Mesodermal cell (in vitro differentiated cells): ENCODE measurements at regions not wholly inside any gene's neighbourhood (a gene's known extent, or its start where the extent isn't known, plus 50 kb on each side); places are given as distances from the start of the nearest gene placed in this dataset.
"Not testable (repeated sequence)": the region's sequence is repeated elsewhere in the genome, so short reads cannot be mapped to it uniquely, and the experiment has no call there.

Experiments used
- H3K27ac ChIP-seq: 2 replicates; pipeline ENCODE4 v1.7.0; 2013; ENCODE audit warnings: mild to moderate bottlenecking, low read depth, low read length, moderate library complexity; ENCODE audit not compliant: severe bottlenecking
- H3K36me3 ChIP-seq: 2 replicates; pipeline ENCODE4 v1.7.1; 2013; ENCODE audit warnings: mild to moderate bottlenecking, low read length, moderate library complexity; ENCODE audit not compliant: control insufficient read depth, insufficient read depth
- H3K4me1 ChIP-seq: one replicate; pipeline ENCODE4 v1.7.1; 2013; ENCODE audit warnings: mild to moderate bottlenecking, low read length; ENCODE audit not compliant: insufficient read depth, control insufficient read depth, poor library complexity, severe bottlenecking
- H3K4me3 ChIP-seq: 2 replicates; pipeline ENCODE4 v1.7.0; 2013; ENCODE audit warnings: low read length, control low read depth, mild to moderate bottlenecking; ENCODE audit not compliant: insufficient read depth, poor library complexity, severe bottlenecking; ENCODE audit errors: extremely low read depth
- H3K9me3 ChIP-seq: 2 replicates; pipeline ENCODE4 v1.7.1; 2013; ENCODE audit warnings: mild to moderate bottlenecking, low read length, moderate library complexity; ENCODE audit not compliant: control insufficient read depth
- WGBS, 2 experiments: methylation state at CpG; one replicate each; pipeline ENCODE4 v1.1.5; 2013; ENCODE audit warnings: missing lambda C conversion rate in 2 of 2; ENCODE audit not compliant: insufficient coverage in 2 of 2; 5-methylcytosine and 5-hydroxymethylcytosine counted together

DNA sequence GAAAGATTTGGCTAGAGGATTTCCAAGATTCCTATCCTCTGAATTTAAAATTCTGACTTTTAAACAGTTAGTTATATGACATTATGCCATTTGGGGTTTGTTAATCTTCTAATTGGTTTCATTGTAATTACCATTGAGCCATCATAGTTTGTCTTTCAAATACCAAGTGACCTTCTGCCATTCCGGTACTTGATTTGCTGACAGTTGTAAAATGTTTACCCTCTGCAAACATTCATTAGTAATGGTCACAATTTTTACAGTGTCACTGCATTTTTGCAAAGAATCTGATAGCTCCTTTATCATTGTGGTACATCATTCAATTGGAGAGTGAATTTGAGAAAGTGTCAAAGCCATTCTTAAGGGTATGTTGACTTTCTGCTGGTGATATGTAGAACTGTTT lies 645.0 kb upstream of the TBL1XR1 start:
- Histone ChIP-seq H3K27ac (no peak overlapping the region), H3K36me3 (no peaks in the 10 kb centered on the region), H3K9me3 (no peaks in the 10 kb centered on the region), H3K4me3 (no peak overlapping the region), H3K4me1 (no peaks in the 10 kb centered on the region)
- WGBS, 2 experiments = no CpG with 5 or more reads among the region's 1 CpG

DNA sequence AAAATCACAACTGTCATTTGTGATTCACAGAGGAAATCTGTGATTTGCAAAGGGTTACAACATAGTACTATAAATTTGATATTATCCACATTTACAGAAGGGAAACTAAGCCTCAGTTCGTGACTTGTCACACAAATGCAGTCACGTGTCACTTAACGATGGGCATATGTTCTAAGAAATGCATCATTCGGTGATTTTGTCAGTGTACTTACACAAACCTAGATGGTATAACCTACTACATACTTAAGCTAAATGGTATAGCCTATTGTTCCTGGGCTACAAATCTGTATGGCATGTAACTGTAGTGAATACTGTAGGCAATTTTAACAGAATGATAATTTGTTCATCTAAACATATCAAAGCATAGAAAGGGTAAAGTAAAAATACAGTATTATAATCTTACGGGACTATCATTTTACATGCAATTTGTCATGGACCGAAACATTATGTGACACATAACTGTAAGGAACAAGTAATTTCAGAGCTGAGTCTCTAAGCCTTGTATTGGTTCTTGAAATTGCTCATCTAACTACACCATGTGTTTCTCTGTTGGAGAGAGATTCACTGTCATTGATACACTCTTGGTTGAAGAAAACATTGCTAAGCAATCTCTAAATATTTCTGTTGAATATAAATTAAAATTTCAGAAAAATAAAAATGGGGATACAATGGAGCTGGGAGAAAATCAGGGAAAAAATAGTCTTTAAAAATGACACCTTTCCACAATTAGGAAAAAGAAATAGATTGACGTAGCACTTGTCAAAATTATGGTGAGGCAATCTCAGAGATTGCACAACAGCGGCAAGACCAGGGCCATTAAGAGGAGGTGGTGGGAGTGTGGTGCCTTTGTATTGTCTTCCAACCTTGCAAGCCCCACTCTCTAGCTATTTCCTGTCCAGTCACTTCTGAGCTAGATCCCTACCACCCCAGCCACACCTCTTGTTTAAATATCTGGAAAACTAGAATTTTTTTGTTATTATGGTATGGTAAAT lies 645.8 kb upstream of the TBL1XR1 start:
- H3K27ac ChIP-seq = no peak overlapping the region
- H3K36me3 ChIP-seq = no peaks in the 10 kb centered on the region
- H3K4me1 ChIP-seq = no peaks in the 10 kb centered on the region
- WGBS, 2 experiments = 89 to 100% methylated on average over 3 of the region's 8 CpGs
- H3K9me3 ChIP-seq = no peaks in the 10 kb centered on the region
- no peak overlapping the region for H3K4me3 ChIP-seq

DNA sequence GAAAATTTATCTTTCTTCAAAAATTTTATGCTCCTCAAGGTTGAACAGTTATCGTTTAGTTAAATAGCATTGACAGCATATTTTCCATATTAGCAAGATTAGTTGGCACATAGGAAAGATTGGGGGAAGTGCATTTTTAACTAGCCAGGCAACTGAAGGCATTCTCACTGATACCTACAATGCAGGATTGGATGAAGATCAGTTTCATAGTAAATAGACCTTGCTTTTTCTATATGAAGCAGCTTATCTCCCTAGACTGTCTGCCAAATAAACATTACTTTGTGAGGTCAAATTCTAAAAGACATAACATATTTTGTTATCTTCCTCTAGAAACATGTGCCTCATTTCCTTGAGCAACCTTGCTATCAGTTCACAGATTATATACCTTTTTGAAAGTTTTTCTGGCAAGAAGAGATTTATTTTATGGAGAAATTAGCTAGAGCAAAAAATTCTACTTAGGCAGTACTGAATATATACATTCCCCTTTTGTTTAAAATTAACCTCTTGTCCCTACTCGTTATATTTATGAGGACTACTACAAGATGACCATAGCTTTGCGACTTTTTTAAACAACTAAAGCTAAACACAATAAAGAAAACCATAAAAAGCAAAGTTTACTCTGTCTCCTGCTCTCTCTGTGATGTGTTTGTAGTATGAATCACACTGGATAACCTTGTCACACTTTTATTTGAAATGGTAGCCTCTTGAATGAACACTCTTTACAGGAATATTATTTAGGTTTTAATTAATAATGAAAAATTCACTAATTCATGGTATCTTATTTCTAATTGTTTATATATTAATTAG lies 654.9 kb upstream of the TBL1XR1 start:
- H3K36me3 ChIP-seq = no peaks in the 10 kb centered on the region
- peaks cover 3% of the 10 kb centered on the region for H3K4me1 ChIP-seq
- H3K9me3 ChIP-seq = no peaks in the 10 kb centered on the region
- H3K4me3 ChIP-seq = no peak overlapping the region
- 67% methylated on average over 1 of the region's 3 CpGs; no CpG with 5 or more reads in 1 of the 2 experiments for WGBS, 2 experiments
- H3K27ac ChIP-seq = no peak overlapping the region

DNA sequence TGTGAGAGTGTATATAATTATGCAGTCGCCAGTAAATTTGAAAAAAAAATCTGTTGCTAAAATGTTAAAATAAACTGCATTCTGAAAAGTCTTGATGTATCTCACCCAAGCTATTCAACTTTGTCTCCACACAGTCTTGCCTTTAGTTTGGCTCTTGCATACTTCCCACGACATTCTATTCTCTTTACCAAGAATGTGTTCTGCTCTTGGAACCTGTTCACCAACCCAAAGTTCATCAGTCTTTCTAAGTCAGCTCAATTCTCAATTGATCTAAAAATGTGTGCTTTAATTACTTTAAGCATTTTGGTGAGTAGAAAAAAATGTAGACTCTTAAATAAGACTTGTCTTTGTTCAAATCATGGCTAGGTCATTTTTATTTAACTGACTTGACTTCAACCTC lies 657.7 kb upstream of the TBL1XR1 start:
- 100% methylated on average over 1 of the region's 2 CpGs for WGBS, 2 experiments
- H3K27ac ChIP-seq = no peak overlapping the region

DNA sequence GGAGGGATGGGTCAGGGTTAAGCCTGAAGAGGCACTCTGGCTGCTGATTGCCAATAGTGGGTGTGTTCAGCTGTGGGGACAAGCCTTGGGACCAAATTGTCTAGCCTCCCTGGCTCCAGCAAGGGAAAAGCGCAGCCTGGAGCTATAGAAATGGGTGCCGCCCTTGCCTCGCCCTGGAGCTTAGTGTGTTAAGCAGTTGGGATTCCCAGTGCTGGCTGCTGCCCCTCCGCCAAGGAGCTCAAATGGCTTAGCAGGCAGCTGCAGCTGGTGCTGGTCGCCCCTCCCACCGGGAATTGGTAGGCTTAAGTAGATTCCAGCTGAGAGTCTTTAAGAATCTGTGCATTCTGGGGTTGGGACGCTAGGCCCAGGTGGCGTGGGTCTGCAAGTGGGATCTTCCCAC lies 662.9 kb upstream of the TBL1XR1 start:
- no peak overlapping the region for H3K4me3 ChIP-seq
- no peaks in the 10 kb centered on the region for H3K4me1 ChIP-seq
- no peaks in the 10 kb centered on the region for H3K36me3 ChIP-seq
- no peak overlapping the region for H3K27ac ChIP-seq
- 75 to 93% methylated on average over 6 to 8 of the region's 8 CpGs for WGBS, 2 experiments
- H3K9me3 ChIP-seq = no peaks in the 10 kb centered on the region

More for the DNA sequence above, 657.7 kb upstream of the TBL1XR1 start:
- Histone ChIP-seq H3K4me3 (no peak overlapping the region), H3K36me3 (no peaks in the 10 kb centered on the region), H3K9me3 (no peaks in the 10 kb centered on the region), H3K4me1 (peaks cover 3% of the 10 kb centered on the region)

DNA sequence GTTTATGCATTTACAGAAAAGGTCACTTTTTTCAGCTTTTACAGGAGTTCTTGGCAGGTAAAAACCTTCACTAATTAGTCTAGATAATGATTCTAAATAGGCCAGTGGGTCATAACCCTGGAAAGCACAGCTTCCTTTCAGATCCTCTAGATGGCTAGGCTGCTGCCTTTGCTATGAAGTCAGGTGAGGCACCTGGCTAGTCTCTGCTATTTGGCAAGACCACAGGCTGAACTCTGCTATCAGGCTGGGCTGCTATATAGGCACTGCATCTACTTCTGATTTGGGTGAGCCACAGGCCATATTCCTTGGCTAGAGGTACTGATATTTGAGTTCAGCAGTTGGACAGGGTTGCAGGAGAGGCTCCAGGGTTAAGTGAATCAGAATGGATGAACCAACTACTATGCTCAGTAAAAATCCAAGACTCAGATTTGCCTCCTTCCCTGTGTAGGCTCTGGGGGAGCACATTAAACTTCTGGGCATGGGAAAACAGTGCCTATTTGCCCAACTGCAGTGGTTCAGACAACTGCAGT lies 665.7 kb upstream of the TBL1XR1 start:
- H3K27ac ChIP-seq = no peak overlapping the region
- H3K9me3 ChIP-seq = no peaks in the 10 kb centered on the region
- H3K36me3 ChIP-seq = no peaks in the 10 kb centered on the region
- H3K4me1 ChIP-seq = no peaks in the 10 kb centered on the region
- H3K4me3 ChIP-seq = no peak overlapping the region

DNA sequence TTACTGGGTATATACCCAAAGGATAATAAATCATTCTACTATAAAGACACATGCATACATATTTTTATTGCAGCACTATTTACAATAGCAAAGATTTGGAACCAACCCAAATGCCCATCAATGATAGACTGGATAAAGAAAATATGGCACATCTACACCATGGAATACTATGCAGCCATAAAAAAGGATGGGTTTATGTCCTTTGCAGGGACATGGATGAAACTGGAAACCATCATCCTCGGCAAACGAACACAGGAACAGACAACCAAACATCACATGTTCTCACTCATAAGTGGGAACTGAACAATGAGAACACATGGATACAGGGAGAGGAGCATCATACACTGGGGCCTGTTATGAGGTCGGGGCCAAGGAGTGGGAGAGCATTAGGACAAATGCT lies 665.0 kb upstream of the KCNMB2 start:
- not testable (repeated sequence) for H3K4me1 ChIP-seq, H3K27ac ChIP-seq, H3K4me3 ChIP-seq, H3K9me3 ChIP-seq, H3K36me3 ChIP-seq
- WGBS, 2 experiments = 83 to 100% methylated on average over 1 to 3 of the region's 3 CpGs

DNA sequence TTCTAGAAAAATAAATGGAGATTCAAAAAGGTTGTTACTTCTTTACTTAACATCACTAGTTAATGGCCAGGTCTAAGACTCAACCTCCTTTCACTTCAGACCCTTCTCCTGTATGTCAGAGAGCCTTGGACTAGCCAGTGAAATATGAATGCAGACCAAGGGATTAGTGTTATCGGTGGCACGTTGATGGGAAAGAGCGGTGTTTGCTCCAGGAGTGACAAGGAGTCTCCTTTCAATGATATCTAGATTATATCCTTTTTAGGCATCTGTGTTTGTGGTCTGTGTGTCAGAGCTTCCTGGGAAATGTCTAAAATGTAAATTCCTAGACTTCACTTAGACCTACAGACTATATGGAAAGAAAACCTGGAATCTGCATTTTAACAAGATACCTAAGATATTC lies 658.0 kb upstream of the KCNMB2 start:
- H3K9me3 ChIP-seq = no peaks in the 10 kb centered on the region
- no peak overlapping the region for H3K27ac ChIP-seq
- H3K4me3 ChIP-seq = no peak overlapping the region
- H3K4me1 ChIP-seq = no peaks in the 10 kb centered on the region
- H3K36me3 ChIP-seq = no peaks in the 10 kb centered on the region
- no CpG with 5 or more reads among the region's 3 CpGs for whole genome bisulfite sequencing, 2 experiments

DNA sequence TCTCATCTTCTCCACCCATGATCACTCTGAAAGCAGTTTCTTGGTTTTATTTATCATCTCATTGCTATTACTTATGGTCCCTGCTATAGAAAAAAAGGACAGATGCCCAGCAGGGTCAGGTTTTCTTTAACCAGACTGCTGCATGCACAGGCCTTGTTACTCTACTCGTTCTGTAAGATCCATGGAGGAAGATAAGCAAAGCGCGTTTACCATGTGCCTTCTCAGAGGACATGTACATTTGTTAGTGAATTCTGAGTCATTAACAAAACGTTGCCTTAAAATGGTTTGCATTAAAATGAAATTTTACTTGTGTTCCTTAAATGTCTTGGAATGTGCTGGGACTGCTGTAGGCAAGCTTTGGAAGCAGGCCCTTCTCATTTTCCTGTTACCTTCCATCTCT lies 657.3 kb upstream of the KCNMB2 start:
- Histone ChIP-seq H3K36me3 (no peaks in the 10 kb centered on the region), H3K4me1 (no peaks in the 10 kb centered on the region), H3K9me3 (no peaks in the 10 kb centered on the region), H3K27ac (no peak overlapping the region), H3K4me3 (no peak overlapping the region)
- 78 to 93% methylated on average over 4 of the region's 4 CpGs for WGBS, 2 experiments

DNA sequence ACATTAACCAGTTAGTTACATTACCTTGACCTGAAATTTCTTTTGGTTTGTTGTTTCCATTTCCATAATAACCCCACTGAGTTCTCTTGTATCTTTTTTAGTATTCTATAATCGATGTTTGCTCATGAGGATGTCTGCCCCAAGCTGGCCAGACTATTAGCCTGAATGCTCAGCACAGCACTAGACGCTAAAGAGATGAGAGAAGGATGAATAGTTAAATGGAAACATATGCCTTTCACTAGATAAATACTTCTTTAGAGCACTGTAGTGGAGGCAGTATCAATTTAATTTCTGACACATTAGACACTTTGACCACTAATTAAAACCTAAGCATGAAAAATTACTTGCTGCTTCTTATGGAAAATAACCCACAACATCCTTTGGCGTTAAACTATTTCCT lies 654.9 kb upstream of the KCNMB2 start:
- no CpG with 5 or more reads among the region's 3 CpGs for WGBS, 2 experiments
- Histone ChIP-seq H3K4me1 (no peaks in the 10 kb centered on the region), H3K4me3 (no peak overlapping the region), H3K36me3 (no peaks in the 10 kb centered on the region), H3K27ac (no peak overlapping the region), H3K9me3 (no peaks in the 10 kb centered on the region)
